H9 (cell line): ENCODE measurements at regions not wholly inside any gene's neighbourhood (a gene's known extent, or its start where the extent isn't known, plus 50 kb on each side); places are given as distances from the start of the nearest gene placed in this dataset.
"Not testable (repeated sequence)": the region's sequence is repeated elsewhere in the genome, so short reads cannot be mapped to it uniquely, and the experiment has no call there.

Experiments used
- DNase-seq: peaks from one replicate; pipeline ENCODE4 v3.0.0-alpha.2; 2017
- H2AFZ ChIP-seq: one replicate; pipeline ENCODE4 v1.6.1; 2013; ENCODE audit warnings: mild to moderate bottlenecking, low read length, control low read depth, moderate library complexity
- H2AK5ac ChIP-seq: 2 replicates; pipeline ENCODE4 v1.6.1; 2013; ENCODE audit warnings: low read length, control low read depth, mixed read lengths; ENCODE audit not compliant: insufficient read length
- H2BK120ac ChIP-seq: one replicate; pipeline ENCODE4 v1.6.1; 2013; ENCODE audit warnings: low read depth, mild to moderate bottlenecking, low read length, control low read depth, inconsistent platforms; ENCODE audit not compliant: poor library complexity, severe bottlenecking
- H2BK12ac ChIP-seq: 2 replicates; pipeline ENCODE4 v1.6.1; 2013; ENCODE audit warnings: low read length, control low read depth, mixed read lengths, low read depth; ENCODE audit not compliant: insufficient read length
- H2BK15ac ChIP-seq: 2 replicates; pipeline ENCODE4 v1.6.1; 2013; ENCODE audit warnings: low read depth, low read length, control low read depth
- H2BK20ac ChIP-seq: one replicate; pipeline ENCODE4 v1.6.1; 2013; ENCODE audit warnings: low read depth, mild to moderate bottlenecking, low read length, control low read depth, inconsistent platforms; ENCODE audit not compliant: poor library complexity, severe bottlenecking
- H2BK5ac ChIP-seq: 2 replicates; pipeline ENCODE4 v1.6.1; 2013; ENCODE audit warnings: low read length, control low read depth, mixed read lengths; ENCODE audit not compliant: insufficient read length
- H3K14ac ChIP-seq: 2 replicates; pipeline ENCODE4 v1.6.1; 2013; ENCODE audit warnings: low read length, control low read depth; ENCODE audit not compliant: insufficient read depth
- H3K18ac ChIP-seq: 2 replicates; pipeline ENCODE4 v1.6.1; 2013; ENCODE audit warnings: low read depth, mild to moderate bottlenecking, mixed read lengths, low read length, control low read depth; ENCODE audit not compliant: insufficient read length
- H3K23ac ChIP-seq: 2 replicates; pipeline ENCODE4 v1.6.1; 2013; ENCODE audit warnings: low read length, control low read depth, mixed read lengths, low read depth; ENCODE audit not compliant: insufficient read length
- H3K23me2 ChIP-seq: 2 replicates; pipeline ENCODE4 v1.6.1; 2013; ENCODE audit warnings: low read depth, mild to moderate bottlenecking, mixed read lengths, low read length, control low read depth; ENCODE audit not compliant: insufficient read length, poor library complexity, severe bottlenecking
- H3K27ac ChIP-seq: 2 replicates; pipeline ENCODE4 v1.5.1; 2013; ENCODE audit warnings: low read length, control low read depth, mixed read lengths, low read depth; ENCODE audit not compliant: insufficient read length
- H3K27me3 ChIP-seq: 2 replicates; pipeline ENCODE4 v1.6.1; 2013; ENCODE audit warnings: low read length, control low read depth, inconsistent platforms; ENCODE audit not compliant: insufficient read depth
- H3K4ac ChIP-seq: 2 replicates; pipeline ENCODE4 v1.6.1; 2013; ENCODE audit warnings: low read depth, mild to moderate bottlenecking, control low read depth, inconsistent platforms, low read length, moderate library complexity
- H3K4me1 ChIP-seq: 2 replicates; pipeline ENCODE4 v1.6.1; 2013; ENCODE audit warnings: low read length, control low read depth, inconsistent platforms; ENCODE audit not compliant: insufficient read depth
- H3K4me2 ChIP-seq: 2 replicates; pipeline ENCODE4 v1.6.1; 2013; ENCODE audit warnings: low read length, control low read depth, mixed read lengths; ENCODE audit not compliant: insufficient read length, insufficient read depth
- H3K56ac ChIP-seq: 2 replicates; pipeline ENCODE4 v1.6.1; 2013; ENCODE audit warnings: low read depth, mild to moderate bottlenecking, mixed read lengths, low read length, control low read depth; ENCODE audit not compliant: insufficient read length
- H3K79me1 ChIP-seq: 2 replicates; pipeline ENCODE4 v1.6.1; 2013; ENCODE audit warnings: low read depth, mild to moderate bottlenecking, moderate library complexity, low read length, control low read depth, inconsistent platforms; ENCODE audit not compliant: insufficient read depth, poor library complexity, severe bottlenecking
- H3K79me2 ChIP-seq: 2 replicates; pipeline ENCODE4 v1.6.1; 2013; ENCODE audit warnings: low read length, control low read depth, inconsistent platforms; ENCODE audit not compliant: insufficient read depth
- H3K9ac ChIP-seq: 2 replicates; pipeline ENCODE4 v1.6.1; 2013; ENCODE audit warnings: low read length, control low read depth, mixed read lengths; ENCODE audit not compliant: insufficient read length; ENCODE audit errors: extremely low read depth
- H3K9me3 ChIP-seq: one replicate; pipeline ENCODE4 v1.6.1; 2013; ENCODE audit warnings: low read depth, low read length, inconsistent platforms; ENCODE audit not compliant: control insufficient read depth
- H3T11ph ChIP-seq: one replicate; pipeline ENCODE4 v1.6.1; 2013; ENCODE audit warnings: mild to moderate bottlenecking, low read length, control low read depth, inconsistent platforms
- H4K20me1 ChIP-seq: one replicate; pipeline ENCODE4 v1.6.1; 2013; ENCODE audit not compliant: control insufficient read depth, insufficient read length, insufficient read depth
- H4K5ac ChIP-seq: 2 replicates; pipeline ENCODE4 v1.6.1; 2013; ENCODE audit warnings: low read depth, mild to moderate bottlenecking, mixed read lengths, low read length, control low read depth; ENCODE audit not compliant: insufficient read length
- H4K8ac ChIP-seq: replicated peaks from 2 replicates; pipeline ENCODE4 v1.6.1; 2013; ENCODE audit warnings: low read length, control low read depth, mixed read lengths, low read depth; ENCODE audit not compliant: insufficient read length
- H4K91ac ChIP-seq: 2 replicates; pipeline ENCODE4 v1.6.1; 2013; ENCODE audit warnings: low read depth, mild to moderate bottlenecking, moderate library complexity, mixed read lengths, low read length, control low read depth; ENCODE audit not compliant: insufficient read length
- H3K27ac Mint-ChIP-seq, 3 experiments: 2 replicates in 2 of 3; 3 replicates in 1 of 3; pipeline ENCODE4 v1.8.0; 2020 to 2021; ENCODE audit warnings: mixed read lengths in 3 of 3, mild to moderate bottlenecking in 1 of 3, moderate library complexity in 1 of 3
- H3K27me3 Mint-ChIP-seq: 2 replicates; pipeline ENCODE4 v1.8.0; 2021; ENCODE audit warnings: low read depth, mild to moderate bottlenecking, moderate library complexity, mixed read lengths
- H3K36me3 Mint-ChIP-seq, 3 experiments: 2 replicates in 2 of 3; 3 replicates in 1 of 3; pipeline ENCODE4 v1.8.0; 2020 to 2021; ENCODE audit warnings: low read depth in 3 of 3, mixed read lengths in 3 of 3; ENCODE audit not compliant: insufficient read depth in 1 of 3
- H3K4me1 Mint-ChIP-seq, 2 experiments: 2 replicates each; pipeline ENCODE4 v1.8.0; 2020; ENCODE audit warnings: mixed read lengths in 2 of 2
- H3K4me3 Mint-ChIP-seq, 2 experiments: 2 replicates in 1 of 2; 3 replicates in 1 of 2; pipeline ENCODE4 v1.8.0; 2020 to 2021; ENCODE audit warnings: mild to moderate bottlenecking in 2 of 2, mixed read lengths in 2 of 2, moderate library complexity in 1 of 2
- H3K9me3 Mint-ChIP-seq, 2 experiments: 2 replicates in 1 of 2; 3 replicates in 1 of 2; pipeline ENCODE4 v1.8.0; 2020; ENCODE audit warnings: mild to moderate bottlenecking in 2 of 2, mixed read lengths in 2 of 2, moderate library complexity in 1 of 2
- WGBS: extraction: QIAGEN DNeasy Blood & Tissue Kit; methylation state at CpG from one replicate; pipeline ENCODE4 v1.1.7; 2013; ENCODE audit warnings: missing lambda C conversion rate, low lambda C conversion rate, mixed read lengths; ENCODE audit not compliant: insufficient read length; ENCODE audit errors: extremely low coverage; 5-methylcytosine and 5-hydroxymethylcytosine counted together
- TF ChIP-seq, protein P1 (sequence below): fragments of 200-600 bp; sonication (generic); conservative IDR thresholded peaks from 3 replicates; pipeline ENCODE4 v1.8.0; 2021; ENCODE audit warnings: antibody characterized with exemption, mild to moderate bottlenecking

DNA sequence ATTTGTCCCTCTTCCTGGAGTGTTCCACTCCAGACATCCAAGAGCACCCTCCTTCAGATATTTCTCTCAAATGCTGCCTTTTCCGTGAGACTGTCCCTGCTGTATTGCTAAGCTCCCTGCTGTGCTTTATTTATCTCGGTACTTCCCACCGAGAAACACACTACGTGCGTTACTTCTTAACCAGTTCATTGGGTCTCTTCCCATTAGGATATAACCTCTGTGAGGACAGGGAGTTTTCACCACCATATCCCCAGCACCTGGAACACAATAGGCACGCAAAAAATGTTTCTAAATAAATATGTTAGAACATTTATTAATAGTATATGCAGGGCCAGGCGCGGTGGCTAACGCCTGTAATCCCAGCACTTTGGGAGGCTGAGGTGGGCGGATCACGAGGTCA, 308.7 kb upstream of the IL12A start:
- no peaks in the 10 kb centered on the region for H3K9me3 ChIP-seq
- no peak overlapping the region for H3K18ac ChIP-seq
- H2BK5ac ChIP-seq = no peak overlapping the region
- no peak overlapping the region for H4K8ac ChIP-seq
- no peak overlapping the region for H2BK15ac ChIP-seq
- Mint-ChIP-seq H3K4me3 (no peak overlapping the region), H3K27ac (no peak overlapping the region), H3K36me3 (no peaks in the 10 kb centered on the region), H3K27me3 (no peaks in the 10 kb centered on the region), H3K9me3 (no peaks in the 10 kb centered on the region), H3K4me1 (peaks cover 3 to 4% of the 10 kb centered on the region in 2 experiments; a peak in 2 of 4 replicates)
- no peak overlapping the region for H4K5ac ChIP-seq
- no peak overlapping the region for H2AK5ac ChIP-seq
- H3T11ph ChIP-seq = no peak overlapping the region
- no peaks in the 10 kb centered on the region for H3K27me3 ChIP-seq
- H3K79me2 ChIP-seq = no peaks in the 10 kb centered on the region
- no peaks in the 10 kb centered on the region for H4K20me1 ChIP-seq
- no peak overlapping the region for H2BK12ac ChIP-seq
- H3K4ac ChIP-seq = no peak overlapping the region
- no peak overlapping the region for H2BK20ac ChIP-seq
- no peaks in the 10 kb centered on the region for H3K23me2 ChIP-seq
- H2AFZ ChIP-seq = no peak overlapping the region
- H3K9ac ChIP-seq = no peak overlapping the region
- no peak overlapping the region for H2BK120ac ChIP-seq
- H4K91ac ChIP-seq = no peak overlapping the region
- DNase-seq = no peak
- no peaks in the 10 kb centered on the region for H3K79me1 ChIP-seq
- no peak overlapping the region for H3K14ac ChIP-seq
- TF ChIP-seq, protein P1, sequence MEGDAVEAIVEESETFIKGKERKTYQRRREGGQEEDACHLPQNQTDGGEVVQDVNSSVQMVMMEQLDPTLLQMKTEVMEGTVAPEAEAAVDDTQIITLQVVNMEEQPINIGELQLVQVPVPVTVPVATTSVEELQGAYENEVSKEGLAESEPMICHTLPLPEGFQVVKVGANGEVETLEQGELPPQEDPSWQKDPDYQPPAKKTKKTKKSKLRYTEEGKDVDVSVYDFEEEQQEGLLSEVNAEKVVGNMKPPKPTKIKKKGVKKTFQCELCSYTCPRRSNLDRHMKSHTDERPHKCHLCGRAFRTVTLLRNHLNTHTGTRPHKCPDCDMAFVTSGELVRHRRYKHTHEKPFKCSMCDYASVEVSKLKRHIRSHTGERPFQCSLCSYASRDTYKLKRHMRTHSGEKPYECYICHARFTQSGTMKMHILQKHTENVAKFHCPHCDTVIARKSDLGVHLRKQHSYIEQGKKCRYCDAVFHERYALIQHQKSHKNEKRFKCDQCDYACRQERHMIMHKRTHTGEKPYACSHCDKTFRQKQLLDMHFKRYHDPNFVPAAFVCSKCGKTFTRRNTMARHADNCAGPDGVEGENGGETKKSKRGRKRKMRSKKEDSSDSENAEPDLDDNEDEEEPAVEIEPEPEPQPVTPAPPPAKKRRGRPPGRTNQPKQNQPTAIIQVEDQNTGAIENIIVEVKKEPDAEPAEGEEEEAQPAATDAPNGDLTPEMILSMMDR = no peak
- no peak overlapping the region for H3K27ac ChIP-seq
- no peak overlapping the region for H3K56ac ChIP-seq
- WGBS = no CpG with 5 or more reads among the region's 11 CpGs
- H3K4me1 ChIP-seq = no peaks in the 10 kb centered on the region
- no peak overlapping the region for H3K4me2 ChIP-seq
- no peak overlapping the region for H3K23ac ChIP-seq

- not testable (repeated sequence) for H2BK12ac ChIP-seq, H3T11ph ChIP-seq, H3K4me3 Mint-ChIP-seq, H2AK5ac ChIP-seq, H2BK15ac ChIP-seq, H2BK20ac ChIP-seq, H2BK120ac ChIP-seq, H3K4me1 Mint-ChIP-seq, H3K9me3 ChIP-seq, H3K27me3 ChIP-seq, H3K4me2 ChIP-seq, H3K79me1 ChIP-seq, H2BK5ac ChIP-seq, H3K23me2 ChIP-seq, H3K79me2 ChIP-seq, H3K9ac ChIP-seq, H3K27me3 Mint-ChIP-seq, H3K56ac ChIP-seq, H3K4me1 ChIP-seq, H4K8ac ChIP-seq, H3K14ac ChIP-seq, H3K4ac ChIP-seq, H4K5ac ChIP-seq, H3K18ac ChIP-seq, H3K27ac Mint-ChIP-seq, H3K23ac ChIP-seq, H2AFZ ChIP-seq, DNase-seq, H4K20me1 ChIP-seq, H3K36me3 Mint-ChIP-seq, H3K27ac ChIP-seq, H3K9me3 Mint-ChIP-seq, H4K91ac ChIP-seq
- WGBS = no CpG with 5 or more reads among the region's 5 CpGs
These were observed 306.9 kb upstream of the IL12A start for GRCh38 chr3:159681717-159682116.
